HG02852 (cell line): ENCODE measurements at regions not wholly inside any gene's neighbourhood (a gene's known extent, or its start where the extent isn't known, plus 50 kb on each side); places are given as distances from the start of the nearest gene placed in this dataset.
"Not testable (repeated sequence)": the region's sequence is repeated elsewhere in the genome, so short reads cannot be mapped to it uniquely, and the experiment has no call there.

Source experiments
- ATAC-seq: cut with Tn5 transposase; IDR thresholded peaks from one replicate; pipeline ENCODE4 v1.9.1; 2021; ENCODE audit warnings: mild to moderate bottlenecking, moderate library complexity; ENCODE audit not compliant: unreplicated experiment

DNA sequence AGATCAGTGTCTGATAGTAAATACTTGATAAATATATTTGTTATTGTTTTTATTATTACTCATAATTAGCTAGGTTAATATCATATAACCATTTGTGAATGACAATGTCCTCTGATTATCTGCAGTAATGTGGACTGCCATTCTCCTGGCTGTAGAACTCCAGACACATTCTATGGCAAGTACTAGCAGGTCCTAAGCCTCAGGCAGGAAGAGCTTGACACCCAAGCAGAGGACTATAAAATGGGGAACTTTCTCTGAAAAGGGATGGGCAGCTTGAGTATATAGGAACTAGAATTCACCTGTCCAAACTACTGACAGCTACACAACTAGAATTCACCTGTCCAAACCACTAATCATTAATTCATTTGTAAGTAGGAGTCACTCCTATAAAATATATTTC is 649.4 kb downstream of the CPS1 start:
- ATAC-seq: no peak

- no peak for ATAC-seq
Observed at GRCh38 chr2:211216221-211216620, 659.8 kb downstream of the CPS1 start.

DNA sequence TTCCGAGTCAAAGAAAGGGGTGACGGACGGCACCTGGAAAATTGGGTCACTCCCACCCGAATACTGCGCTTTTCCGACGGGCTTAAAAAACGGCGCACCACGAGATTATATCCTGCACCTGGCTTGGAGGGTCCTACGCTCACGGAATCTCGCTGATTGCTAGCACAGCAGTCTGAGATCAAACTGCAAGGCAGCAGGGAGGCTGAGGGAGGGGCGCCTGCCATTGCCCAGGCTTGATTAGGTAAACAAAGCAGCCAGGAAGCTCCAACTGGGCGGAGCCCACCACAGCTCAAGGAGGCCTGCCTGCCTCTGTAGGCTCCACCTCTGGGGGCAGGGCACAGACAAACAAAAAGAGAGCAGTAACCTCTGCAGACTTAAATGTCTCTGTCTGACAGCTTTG is 663.1 kb downstream of the CPS1 start:
- not testable (repeated sequence) for ATAC-seq

- ATAC-seq: no peak
Observed at GRCh38 chr2:211225784-211226183, 669.4 kb downstream of the CPS1 start.

- no peak for ATAC-seq
Observed at GRCh38 chr2:211228559-211228958, 672.2 kb downstream of the CPS1 start.

DNA sequence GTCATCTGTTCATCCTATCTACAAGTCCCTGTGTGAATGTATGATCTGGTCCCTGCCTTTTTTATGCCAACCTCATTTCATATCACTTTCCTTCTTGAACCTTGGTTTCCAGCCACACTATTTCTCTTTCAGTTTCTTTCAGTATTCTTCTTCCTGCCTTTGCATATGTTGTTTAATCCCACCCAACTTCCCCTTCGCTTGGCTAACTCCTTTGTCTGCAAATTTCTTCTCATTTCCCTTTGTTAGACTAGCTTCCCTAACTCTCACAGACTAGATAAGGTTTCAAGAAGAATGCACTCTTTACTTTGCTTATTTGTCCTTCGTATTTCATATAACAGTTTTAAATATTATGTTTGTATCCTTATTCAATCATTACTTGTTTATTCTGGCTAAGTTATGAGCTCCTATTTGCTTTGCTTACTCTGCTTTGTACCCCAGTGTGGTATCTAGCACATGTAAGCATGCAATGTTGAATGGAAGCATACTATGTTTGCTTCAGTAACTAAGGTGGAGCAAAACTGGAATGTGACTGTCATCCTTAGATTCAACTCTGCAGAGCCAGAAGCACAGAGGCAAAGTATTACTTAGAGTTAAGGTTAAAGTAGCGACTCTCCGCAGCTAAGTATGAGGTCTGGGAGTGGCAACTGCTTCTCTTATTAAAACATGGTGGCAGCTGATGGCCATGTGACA is 681.3 kb downstream of the CPS1 start:
- no peak for ATAC-seq

DNA sequence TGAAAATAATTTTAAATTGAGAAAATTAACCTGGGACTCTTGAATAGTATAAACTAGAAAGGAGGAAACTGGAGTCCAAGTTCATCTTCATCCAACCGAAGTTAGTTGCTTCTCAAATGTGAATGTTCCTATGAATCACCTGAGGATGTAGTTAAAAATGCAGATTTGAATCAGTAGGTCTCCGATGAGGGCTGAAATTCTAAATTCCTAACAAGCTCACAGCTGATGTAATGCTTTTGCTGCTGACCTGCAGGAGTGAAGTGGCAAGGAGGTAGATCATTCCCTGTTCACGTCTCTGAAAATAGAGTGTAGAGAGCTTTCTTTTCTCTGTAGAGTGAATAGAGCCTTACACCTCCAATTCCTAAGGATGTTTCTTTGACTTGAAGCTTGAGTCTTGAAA is 685.5 kb downstream of the CPS1 start:
- ATAC-seq: no peak

DNA sequence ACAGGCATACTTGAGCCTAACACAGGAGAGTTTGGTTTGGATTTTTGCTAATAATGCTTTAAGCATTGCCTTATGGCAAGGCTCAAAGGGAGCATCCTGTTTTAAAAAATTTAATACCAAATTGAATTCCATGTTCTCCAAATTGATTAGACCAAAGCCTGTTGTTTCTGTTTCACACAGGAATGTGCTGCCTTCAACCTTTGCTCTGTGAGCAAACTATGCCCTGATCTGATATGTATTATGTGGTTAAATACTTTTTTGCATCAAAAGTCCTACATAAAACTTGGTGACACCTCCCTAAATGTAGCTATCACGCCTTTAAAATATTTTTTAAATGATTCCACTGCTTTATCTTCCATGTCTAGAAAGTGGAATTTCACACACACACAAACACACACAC is 691.4 kb downstream of the CPS1 start:
- no peak for ATAC-seq

GRCh38 chr2:211248841-211249240 is 692.4 kb downstream of the CPS1 start:
- ATAC-seq: no peak

DNA sequence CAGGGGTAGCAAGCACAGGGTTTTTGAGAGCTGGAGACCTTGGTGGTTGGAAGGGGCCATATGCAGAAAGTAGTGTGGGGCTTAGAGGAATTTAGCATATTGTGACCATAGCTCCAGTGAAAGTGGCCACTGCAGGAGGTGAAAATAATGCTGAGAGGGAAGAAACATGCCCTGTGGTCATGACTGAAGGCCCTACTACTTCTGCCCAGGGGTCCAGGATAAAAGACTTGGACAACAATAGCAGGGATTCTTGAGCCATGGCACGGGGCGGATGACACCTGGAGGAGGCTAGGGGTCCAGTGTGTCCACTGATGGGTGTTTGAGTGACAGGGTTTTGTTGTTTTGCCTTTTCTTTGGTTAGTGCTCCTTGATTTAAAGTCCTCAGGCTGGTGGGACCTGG is 694.6 kb downstream of the CPS1 start:
- no peak for ATAC-seq

- no peak for ATAC-seq
Observed at GRCh38 chr2:211258646-211259335, 702.4 kb downstream of the CPS1 start.

DNA sequence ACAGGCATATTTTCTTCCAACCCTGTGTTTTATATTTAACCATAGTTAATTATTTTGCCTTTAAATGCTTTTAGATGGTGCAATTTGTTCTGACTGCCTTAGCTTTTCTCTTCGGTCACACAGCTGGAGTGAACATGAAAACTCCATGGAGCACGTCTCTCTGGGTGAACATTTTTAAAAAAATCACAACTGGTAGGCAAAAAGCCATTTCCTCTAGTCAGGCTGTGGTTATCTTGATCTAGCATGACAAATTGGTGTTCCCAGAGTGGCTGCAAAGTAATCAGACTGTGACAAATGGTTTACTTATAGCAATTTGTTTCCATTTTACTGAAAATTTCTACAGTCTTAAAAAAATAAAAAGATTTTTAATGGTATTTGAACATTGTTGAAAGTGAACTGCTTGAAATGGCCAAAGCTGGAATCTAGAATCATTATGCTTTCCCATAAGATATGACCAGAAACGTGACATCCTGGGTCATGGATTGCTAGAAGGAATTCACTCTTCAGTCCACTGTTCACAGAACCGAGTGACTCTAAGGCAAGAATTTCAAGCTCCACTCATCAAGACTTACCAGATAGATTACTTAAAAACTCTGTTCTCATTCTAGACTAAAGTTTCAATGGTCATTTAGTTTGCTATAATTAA is 703.6 kb downstream of the CPS1 start:
- ATAC-seq: no peak

DNA sequence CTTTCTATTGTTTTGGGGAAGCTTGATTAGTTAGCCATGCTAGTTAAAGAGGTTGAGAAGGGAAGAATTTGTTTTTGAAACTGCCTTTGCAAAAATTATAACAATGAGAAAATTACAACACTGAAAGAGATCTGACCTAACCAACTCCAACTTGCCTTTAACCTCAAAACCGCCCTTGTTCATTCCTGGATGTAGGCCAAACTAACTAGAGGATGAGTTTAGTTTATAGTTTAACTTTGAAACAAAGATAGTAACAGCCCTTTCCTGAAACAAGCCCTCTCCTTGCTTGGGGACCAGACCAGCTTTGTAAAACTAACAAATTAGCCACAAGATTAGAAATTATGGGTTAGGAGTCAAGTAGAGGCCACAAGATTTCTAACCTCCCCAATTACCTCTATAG is 713.9 kb downstream of the CPS1 start:
- ATAC-seq: no peak

DNA sequence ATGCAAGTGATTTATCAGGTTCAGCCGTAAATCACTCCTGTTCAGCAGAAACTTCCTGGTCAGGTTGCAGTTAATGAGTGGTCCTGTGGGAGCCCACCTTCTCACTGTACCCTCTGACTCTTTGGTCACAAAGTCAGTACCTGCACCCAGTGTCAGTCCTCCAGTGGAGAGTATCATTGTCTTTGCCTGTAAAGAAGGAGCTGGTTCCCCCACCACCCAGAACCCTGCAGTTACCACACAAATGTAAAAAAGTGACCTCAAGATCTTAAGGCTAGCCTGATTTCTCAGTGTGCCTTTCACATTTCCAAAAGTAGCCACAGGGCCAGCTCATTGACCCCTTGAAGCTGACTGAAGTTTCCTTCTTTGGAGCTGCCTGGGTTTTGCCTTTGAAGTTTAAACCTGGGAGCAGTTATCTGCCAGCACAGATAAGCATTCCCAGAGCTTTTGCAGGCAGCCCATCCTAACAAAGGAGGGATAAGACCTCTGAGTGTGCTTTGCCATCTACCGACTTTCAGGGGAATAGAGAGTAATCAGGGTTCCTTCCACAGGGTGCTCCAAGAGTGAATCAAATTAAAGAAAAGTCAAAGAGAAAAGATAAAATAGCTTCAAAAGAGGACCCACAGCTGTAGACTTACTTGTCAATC is 725.2 kb downstream of the CPS1 start:
- no peak for ATAC-seq

DNA sequence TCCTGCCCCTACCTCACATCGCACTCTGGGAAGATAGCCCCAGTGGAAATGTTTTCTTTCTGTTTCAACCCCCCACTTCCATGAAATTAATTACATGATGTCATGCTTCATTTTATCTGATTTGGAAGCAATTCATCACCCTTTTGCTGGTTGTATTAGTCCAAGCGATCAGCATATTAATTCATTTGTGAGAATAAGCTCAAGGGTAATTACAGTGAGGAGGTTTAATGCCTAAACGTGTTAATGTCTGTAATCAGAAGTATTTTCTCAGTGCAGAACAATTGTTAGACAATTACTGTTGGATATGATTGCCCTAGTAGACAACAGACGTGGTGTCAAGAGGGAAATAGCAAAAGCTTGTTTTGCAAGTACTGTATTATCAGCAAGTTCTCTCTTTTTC is 746.3 kb downstream of the CPS1 start:
- ATAC-seq: no peak

DNA sequence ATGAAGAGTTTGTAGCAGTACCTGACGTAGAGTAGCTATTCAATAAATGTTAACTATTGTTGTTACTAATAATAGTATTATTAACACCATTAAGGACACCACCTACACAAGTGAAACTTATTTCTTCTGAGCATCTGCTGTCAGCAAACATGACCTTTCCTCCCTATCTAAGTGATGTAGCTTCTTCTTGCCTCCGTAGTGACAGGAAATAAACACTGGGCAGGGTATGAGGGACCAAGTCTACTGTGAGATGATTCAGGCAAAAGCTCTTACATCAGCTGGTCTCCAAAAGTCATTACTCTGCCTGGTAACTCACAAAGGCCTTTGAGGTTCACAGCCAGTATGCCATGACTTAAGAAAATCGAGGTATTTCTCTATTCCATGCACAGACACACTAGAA is 750.5 kb downstream of the CPS1 start:
- ATAC-seq: no peak
